GM12878 (cell line): ENCODE measurements at regions not wholly inside any gene's neighbourhood (a gene's known extent, or its start where the extent isn't known, plus 50 kb on each side); places are given as distances from the start of the nearest gene placed in this dataset.

Experiments
- ATAC-seq: fragments of 200-7000 bp; cut with Tn5 transposase; 3 replicates; pipeline ENCODE4 v1.9.1; 2020; ENCODE audit warnings: mild to moderate bottlenecking, moderate library complexity
- BruUV-seq: library from RNA; stranded (reverse); fragments of 400-500 nt; replicated peaks from 2 replicates; lab custom pipeline; 2021; lab: Mats Ljungman, UMichigan
- CTCF ChIA-PET: fragments of 300-600 bp; sonication (Branson Sonifier 250); formaldehyde crosslinking; extraction: SDS; loops from one replicate; lab custom pipeline; 2021; ENCODE audit warnings: inconsistent platforms; lab: Yijun Ruan, JAX
- POLR2A ChIA-PET: fragments of 350-600 bp; formaldehyde crosslinking; extraction: SDS; loops from one replicate; lab custom pipeline; 2021; ENCODE audit warnings: inconsistent platforms; lab: Charles Lee
- RAD21 ChIA-PET: fragments of 300-600 bp; sonication (Branson Sonifier 250); formaldehyde crosslinking; loops from one replicate; lab custom pipeline; 2023; ENCODE audit warnings: antibody characterized with exemption; ENCODE audit not compliant: unreplicated experiment; lab: Charles Lee
- SMC1A ChIA-PET: fragments of 300-600 bp; sonication (Branson Sonifier 250); formaldehyde crosslinking; loops from one replicate; lab custom pipeline; 2023; ENCODE audit not compliant: unreplicated experiment, uncharacterized antibody; lab: Charles Lee
- DNase-seq: peaks from one replicate; pipeline ENCODE4 v3.0.0-alpha.2; 2011; ENCODE audit warnings: low read depth, low spot score
- FAIRE-seq: peaks from 3 replicates; lab custom pipeline; 2011; peaks lifted over from hg19 to GRCh38; lab: Jason Lieb, UNC
- H2AFZ ChIP-seq: 2 replicates; pipeline ENCODE4 v1.6.0; 2011; ENCODE audit warnings: low read depth, low read length, control low read depth; ENCODE audit not compliant: control insufficient read depth
- H3K27ac ChIP-seq: 2 replicates; pipeline ENCODE4 v1.5.1; 2011; ENCODE audit warnings: control low read depth; ENCODE audit not compliant: control insufficient read depth, insufficient read depth
- H3K27me3 ChIP-seq, 2 experiments: replicated peaks in 1 of 2; 2 replicates each; pipeline versions ENCODE4 v1.6.0 to v1.6.1; 2011; ENCODE audit warnings: low read length in 1 of 2; ENCODE audit not compliant: control insufficient read depth in 2 of 2, insufficient read depth in 2 of 2
- H3K36me3 ChIP-seq, 2 experiments: 2 replicates each; pipeline ENCODE4 v1.5.1; 2011; ENCODE audit warnings: low read length in 1 of 2; ENCODE audit not compliant: control insufficient read depth in 2 of 2, insufficient read depth in 2 of 2
- H3K4me1 ChIP-seq: 2 replicates; pipeline ENCODE4 v1.6.1; 2011; ENCODE audit warnings: mild to moderate bottlenecking, low read length, moderate library complexity, mixed read lengths; ENCODE audit not compliant: control insufficient read depth, insufficient read depth
- H3K4me2 ChIP-seq: 2 replicates; pipeline ENCODE4 v1.6.0; 2011; ENCODE audit warnings: control low read depth; ENCODE audit not compliant: control insufficient read depth, insufficient read depth
- H3K4me3 ChIP-seq: fragments of 200-600 bp; sonication (generic); 2 replicates; pipeline ENCODE4 v1.5.1; 2016
- H3K79me2 ChIP-seq: 2 replicates; pipeline ENCODE4 v1.6.0; 2011; ENCODE audit warnings: low read length; ENCODE audit not compliant: control insufficient read depth, insufficient read depth
- H3K9ac ChIP-seq: 2 replicates; pipeline ENCODE4 v1.8.0; 2011; ENCODE audit warnings: low read length, control low read depth, mixed read lengths; ENCODE audit not compliant: control insufficient read depth, insufficient read depth
- H3K9me3 ChIP-seq: replicated peaks from 3 replicates; pipeline ENCODE4 v1.5.1; 2011; ENCODE audit warnings: mild to moderate bottlenecking, low read length; ENCODE audit not compliant: control insufficient read depth, insufficient read depth
- H4K20me1 ChIP-seq: 2 replicates; pipeline ENCODE4 v1.6.0; 2011; ENCODE audit not compliant: control insufficient read depth, insufficient read depth
- CREB1 ChIP-seq: IDR thresholded peaks from 2 replicates; pipeline ENCODE4 v1.6.1; 2012; ENCODE audit warnings: low read depth, mild to moderate bottlenecking, inconsistent platforms
- EP300 ChIP-seq, 2 experiments: fragments of 150-350 bp in 1 of 2; IDR thresholded peaks; 2 replicates each; pipeline ENCODE4 v1.6.1; 2011 to 2012; ENCODE audit warnings: low read depth in 2 of 2, low read length in 2 of 2, borderline replicate concordance in 1 of 2, improper control_type of control experiment in 1 of 2, inconsistent platforms in 1 of 2; ENCODE audit not compliant: control insufficient read depth in 1 of 2
- WGBS: methylation state at CpG from one replicate; pipeline ENCODE4 v1.1.6; 2016; ENCODE audit warnings: low lambda C conversion rate; ENCODE audit not compliant: insufficient replicate concordance, insufficient coverage; ENCODE audit errors: missing lambda C conversion rate; 5-methylcytosine and 5-hydroxymethylcytosine counted together
- in situ Hi-C: fragments of 300-500 bp; cut with MboI; formaldehyde crosslinking; loops from 9 replicates; pipeline ENCODE4 v1.14.3; 2018; ENCODE audit warnings: mixed read lengths
- intact Hi-C: fragments of 100-400 bp; cut with micrococcal nuclease; formaldehyde crosslinking; loops from one replicate; pipeline ENCODE4 v1.14.2; 2022; ENCODE audit not compliant: unreplicated experiment
- TF ChIP-seq, protein P1 (sequence below): fragments of 450-650 bp; IDR thresholded peaks from 2 replicates; pipeline ENCODE4 v1.6.1; 2016; ENCODE audit warnings: mild to moderate bottlenecking

DNA sequence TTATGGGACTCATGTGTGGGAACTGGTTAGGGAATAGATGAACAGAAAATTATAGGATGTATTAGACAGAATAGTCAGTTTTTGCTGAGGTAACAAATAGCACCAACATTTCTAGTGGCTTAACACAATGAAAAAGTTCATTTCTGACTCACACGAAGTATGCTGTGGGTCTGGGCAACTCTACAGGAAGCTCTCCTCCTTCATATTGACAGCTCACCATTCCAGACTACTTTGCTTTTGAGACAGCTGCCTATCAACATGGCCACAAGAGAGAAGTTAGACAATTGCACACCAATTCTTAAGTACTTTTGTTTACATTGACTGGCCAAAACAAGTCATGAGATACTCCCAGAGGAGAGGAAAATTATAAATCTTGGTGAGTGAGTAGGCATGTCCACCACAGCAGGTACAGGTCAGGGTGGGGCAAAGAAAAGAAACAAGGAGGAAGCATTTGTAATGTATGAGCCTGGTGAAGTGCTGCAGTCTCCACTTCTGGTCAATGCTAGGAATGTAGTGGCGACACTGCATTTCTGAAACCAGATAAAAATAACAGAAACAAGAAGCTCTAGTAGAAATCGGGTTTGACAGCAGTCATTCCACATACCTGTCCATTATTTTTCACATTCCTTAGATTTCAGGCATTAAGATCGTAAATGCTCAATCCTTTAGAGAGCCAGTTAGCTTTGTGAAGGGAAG lies 141.6 kb downstream of the ICOS start (continued):
- TF ChIP-seq EP300 (IDR thresholded peaks at IDR 0.05; ENCODE audit: borderline replicate concordance in 1 of 2, control insufficient read depth in 1 of 2, low read depth in 2 of 2, low read length in 2 of 2) = no peak

DNA sequence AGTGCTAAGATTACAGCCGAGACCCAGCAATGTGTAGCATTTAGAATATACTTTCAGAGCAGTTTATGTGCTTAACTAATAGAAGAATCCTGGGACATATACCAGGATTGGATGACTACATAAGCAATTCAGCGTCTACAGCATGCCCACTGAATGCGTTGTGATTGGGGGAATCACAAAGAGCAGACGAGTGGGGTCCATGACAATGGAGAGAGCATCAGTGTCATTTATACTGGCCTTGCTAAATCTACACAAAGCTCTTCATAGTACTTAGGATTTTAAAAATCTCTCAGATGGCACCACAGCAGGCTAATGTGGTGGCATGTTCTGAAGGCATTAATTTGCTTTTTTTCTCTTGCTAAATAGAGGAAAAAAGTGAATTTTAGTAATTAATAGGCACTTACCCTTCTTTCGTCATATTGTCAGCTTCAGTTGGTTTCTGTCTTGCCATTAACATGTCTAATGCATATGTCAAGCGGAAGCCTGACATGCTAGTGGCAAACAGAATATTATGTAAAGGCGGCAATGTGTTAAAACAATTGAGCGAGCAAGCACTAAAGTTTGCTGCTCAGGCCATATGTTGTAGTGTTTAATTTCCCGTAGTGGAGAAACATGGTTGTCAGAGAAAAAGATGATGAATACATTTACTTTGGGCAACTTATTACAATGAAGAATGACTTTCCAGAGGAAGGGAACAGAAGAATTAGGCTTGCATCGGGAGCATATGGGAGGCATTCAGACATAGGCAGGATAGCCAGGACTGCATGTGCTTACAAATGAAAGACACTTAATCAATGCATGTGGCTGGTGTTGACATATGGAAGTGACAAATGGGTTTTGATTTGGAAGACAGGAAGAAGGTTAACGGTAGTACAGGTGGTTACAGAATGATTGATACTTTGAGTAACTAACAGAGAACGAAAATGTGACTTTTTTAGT lies 145.2 kb downstream of the ICOS start:
- SMC1A ChIA-PET = no interaction called here
- no peaks in the 10 kb centered on the region for H3K36me3 ChIP-seq
- no peak overlapping the region for H3K27ac ChIP-seq
- CTCF ChIA-PET = interaction anchor here (1.4 to 1.6 kb wide), 2 partner anchors 7 to 10 kb away, joined by 3 to 7 read pairs; no protein-coding TSS in a partner anchor
- 33% methylated on average over 12 of the region's 12 CpGs for WGBS
- TF ChIP-seq, protein P1, sequence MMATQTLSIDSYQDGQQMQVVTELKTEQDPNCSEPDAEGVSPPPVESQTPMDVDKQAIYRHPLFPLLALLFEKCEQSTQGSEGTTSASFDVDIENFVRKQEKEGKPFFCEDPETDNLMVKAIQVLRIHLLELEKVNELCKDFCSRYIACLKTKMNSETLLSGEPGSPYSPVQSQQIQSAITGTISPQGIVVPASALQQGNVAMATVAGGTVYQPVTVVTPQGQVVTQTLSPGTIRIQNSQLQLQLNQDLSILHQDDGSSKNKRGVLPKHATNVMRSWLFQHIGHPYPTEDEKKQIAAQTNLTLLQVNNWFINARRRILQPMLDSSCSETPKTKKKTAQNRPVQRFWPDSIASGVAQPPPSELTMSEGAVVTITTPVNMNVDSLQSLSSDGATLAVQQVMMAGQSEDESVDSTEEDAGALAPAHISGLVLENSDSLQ = no peak
- TF ChIP-seq CREB1 = no peak
- TF ChIP-seq, all 136 proteins: peak for 0
- Histone ChIP-seq H3K27me3 (no peaks in the 10 kb centered on the region; a peak in 1 of 4 replicates), H3K9me3 (no peaks in the 10 kb centered on the region), H3K9ac (no peak overlapping the region), H4K20me1 (no peaks in the 10 kb centered on the region), H3K79me2 (no peaks in the 10 kb centered on the region), H2AFZ (no peak overlapping the region), H3K4me1 (no peaks in the 10 kb centered on the region), H3K4me3 (no peak overlapping the region), H3K4me2 (no peak overlapping the region)
- in situ Hi-C loops = no loop called here
- ChIA-PET POLR2A (no interaction called here), RAD21 (no interaction called here)
- DNase-seq = no peak
- BruUV-seq = no TSS peak
- ATAC-seq = no peak
- intact Hi-C loops = no loop called here
- FAIRE-seq = no peak
